ENCODE measurements at regions not wholly inside any gene's neighbourhood (a gene's known extent, or its start where the extent isn't known, plus 50 kb on each side); places are given as distances from the start of the nearest gene placed in this dataset.

DNA sequence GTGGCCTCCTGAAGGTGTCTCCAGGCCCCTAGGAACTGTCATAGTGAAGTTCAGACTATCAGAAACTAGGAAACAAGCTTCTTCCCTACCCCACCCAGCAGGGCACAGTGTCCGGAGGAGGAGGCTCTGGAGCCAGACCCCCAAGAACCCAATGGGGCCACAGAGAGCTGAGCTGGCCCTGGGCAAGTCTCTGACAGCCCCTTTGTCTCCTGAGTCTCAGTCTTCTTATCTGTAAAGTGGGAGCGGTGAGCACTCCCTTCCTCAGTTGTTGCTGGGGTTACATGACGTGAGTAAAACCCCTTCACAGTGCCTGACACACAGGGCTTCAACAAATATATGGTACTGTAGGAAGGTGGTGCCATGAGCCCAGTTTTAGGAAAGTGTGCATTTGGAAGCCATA, 675.8 kb downstream of the MATN1 start:
- TF ChIP-seq SIN3A (IDR thresholded peaks at IDR 0.05; ENCODE audit: borderline replicate concordance, insufficient read depth, low read length) (no peak), POLR2AphosphoS5 (IDR thresholded peaks at IDR 0.05; ENCODE audit: low read depth, low read length) (no peak), FOXP2 (optimal IDR thresholded peaks at IDR 0.05; ENCODE audit: borderline replicate concordance, extremely low read depth, extremely low read length, insufficient read depth) (no peak), TAF1 (IDR thresholded peaks at IDR 0.05; ENCODE audit: borderline replicate concordance, insufficient read depth, low read length) (no peak)
- TF ChIP-seq, protein P1, sequence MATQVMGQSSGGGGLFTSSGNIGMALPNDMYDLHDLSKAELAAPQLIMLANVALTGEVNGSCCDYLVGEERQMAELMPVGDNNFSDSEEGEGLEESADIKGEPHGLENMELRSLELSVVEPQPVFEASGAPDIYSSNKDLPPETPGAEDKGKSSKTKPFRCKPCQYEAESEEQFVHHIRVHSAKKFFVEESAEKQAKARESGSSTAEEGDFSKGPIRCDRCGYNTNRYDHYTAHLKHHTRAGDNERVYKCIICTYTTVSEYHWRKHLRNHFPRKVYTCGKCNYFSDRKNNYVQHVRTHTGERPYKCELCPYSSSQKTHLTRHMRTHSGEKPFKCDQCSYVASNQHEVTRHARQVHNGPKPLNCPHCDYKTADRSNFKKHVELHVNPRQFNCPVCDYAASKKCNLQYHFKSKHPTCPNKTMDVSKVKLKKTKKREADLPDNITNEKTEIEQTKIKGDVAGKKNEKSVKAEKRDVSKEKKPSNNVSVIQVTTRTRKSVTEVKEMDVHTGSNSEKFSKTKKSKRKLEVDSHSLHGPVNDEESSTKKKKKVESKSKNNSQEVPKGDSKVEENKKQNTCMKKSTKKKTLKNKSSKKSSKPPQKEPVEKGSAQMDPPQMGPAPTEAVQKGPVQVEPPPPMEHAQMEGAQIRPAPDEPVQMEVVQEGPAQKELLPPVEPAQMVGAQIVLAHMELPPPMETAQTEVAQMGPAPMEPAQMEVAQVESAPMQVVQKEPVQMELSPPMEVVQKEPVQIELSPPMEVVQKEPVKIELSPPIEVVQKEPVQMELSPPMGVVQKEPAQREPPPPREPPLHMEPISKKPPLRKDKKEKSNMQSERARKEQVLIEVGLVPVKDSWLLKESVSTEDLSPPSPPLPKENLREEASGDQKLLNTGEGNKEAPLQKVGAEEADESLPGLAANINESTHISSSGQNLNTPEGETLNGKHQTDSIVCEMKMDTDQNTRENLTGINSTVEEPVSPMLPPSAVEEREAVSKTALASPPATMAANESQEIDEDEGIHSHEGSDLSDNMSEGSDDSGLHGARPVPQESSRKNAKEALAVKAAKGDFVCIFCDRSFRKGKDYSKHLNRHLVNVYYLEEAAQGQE (IDR thresholded peaks at IDR 0.05; ENCODE audit: insufficient read depth in 1 of 2, low read depth in 2 of 2, low read length in 2 of 2) = no peak

DNA sequence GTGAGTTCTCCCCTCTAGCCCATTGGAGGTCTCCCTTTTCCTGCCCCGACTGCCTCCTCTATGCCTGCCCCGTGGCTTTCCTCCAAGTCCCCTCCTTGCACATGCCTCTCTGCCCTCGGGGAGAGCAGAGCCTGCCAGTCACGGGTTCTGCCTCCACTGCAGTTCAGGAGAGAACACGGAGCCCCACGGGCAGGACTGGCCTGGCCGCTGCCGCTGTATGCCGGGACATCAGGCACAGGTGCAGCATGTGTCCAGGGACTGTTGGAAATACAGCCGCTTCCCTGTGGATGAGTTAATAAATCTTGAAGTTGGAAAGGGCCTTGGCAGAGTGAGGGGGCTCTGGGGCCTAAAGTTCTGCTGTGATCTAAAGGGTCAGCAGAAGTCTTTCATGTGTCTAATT, 676.6 kb downstream of the MATN1 start:
- TF ChIP-seq, protein P1 (IDR thresholded peaks at IDR 0.05; ENCODE audit: insufficient read depth in 1 of 2, low read depth in 2 of 2, low read length in 2 of 2) = no peak
- TF ChIP-seq FOXP2 (optimal IDR thresholded peaks at IDR 0.05; ENCODE audit: borderline replicate concordance, extremely low read depth, extremely low read length, insufficient read depth) (no peak), SIN3A (IDR thresholded peaks at IDR 0.05; ENCODE audit: borderline replicate concordance, insufficient read depth, low read length) (no peak), POLR2AphosphoS5 (IDR thresholded peaks at IDR 0.05; ENCODE audit: low read depth, low read length) (no peak), TAF1 (IDR thresholded peaks at IDR 0.05; ENCODE audit: borderline replicate concordance, insufficient read depth, low read length) (no peak)

GRCh38 chr1:30045304-30046090, 677.9 kb downstream of the MATN1 start:
- TF ChIP-seq SIN3A (IDR thresholded peaks at IDR 0.05; ENCODE audit: borderline replicate concordance, insufficient read depth, low read length) (no peak), TAF1 (IDR thresholded peaks at IDR 0.05; ENCODE audit: borderline replicate concordance, insufficient read depth, low read length) (no peak), POLR2AphosphoS5 (IDR thresholded peaks at IDR 0.05; ENCODE audit: low read depth, low read length) (no peak), FOXP2 (optimal IDR thresholded peaks at IDR 0.05; ENCODE audit: borderline replicate concordance, extremely low read depth, extremely low read length, insufficient read depth) (no peak)
- TF ChIP-seq, protein P1 (IDR thresholded peaks at IDR 0.05; ENCODE audit: insufficient read depth in 1 of 2, low read depth in 2 of 2, low read length in 2 of 2) = no peak

DNA sequence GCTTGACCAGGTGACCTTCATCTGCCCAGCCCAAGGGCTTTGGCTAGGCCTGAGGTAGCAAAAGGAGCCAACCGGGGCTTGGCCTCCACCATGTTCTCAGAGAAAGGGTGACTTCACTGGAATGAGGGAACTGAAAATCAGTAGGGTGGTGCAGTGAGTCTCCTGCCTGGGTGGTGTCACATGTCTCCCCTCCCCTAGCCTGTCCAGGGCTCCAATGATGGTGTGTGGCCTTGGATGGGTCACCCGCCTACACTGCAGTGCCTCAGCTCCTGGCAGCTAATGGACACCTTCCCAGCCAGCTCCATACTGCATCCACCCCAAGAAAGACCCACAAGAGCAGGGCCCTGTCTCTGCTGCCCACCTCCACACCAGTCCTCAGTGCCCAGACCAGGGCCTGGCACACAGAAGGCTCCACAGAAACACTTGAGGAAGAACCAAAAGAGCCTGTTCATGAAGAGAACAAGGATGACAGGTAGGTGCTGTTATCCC, 678.7 kb downstream of the MATN1 start:
- no peak for TF ChIP-seq TAF1 (IDR thresholded peaks at IDR 0.05; ENCODE audit: borderline replicate concordance, insufficient read depth, low read length)
- no peak for TF ChIP-seq FOXP2 (optimal IDR thresholded peaks at IDR 0.05; ENCODE audit: borderline replicate concordance, extremely low read depth, extremely low read length, insufficient read depth)
- TF ChIP-seq, protein P1 (IDR thresholded peaks at IDR 0.05; ENCODE audit: insufficient read depth in 1 of 2, low read depth in 2 of 2, low read length in 2 of 2) = no peak
- no peak for TF ChIP-seq SIN3A (IDR thresholded peaks at IDR 0.05; ENCODE audit: borderline replicate concordance, insufficient read depth, low read length)
- TF ChIP-seq POLR2AphosphoS5 (IDR thresholded peaks at IDR 0.05; ENCODE audit: low read depth, low read length) = no peak

Data from PFSK-1 (cell line).